ENCODE measurements at regions not wholly inside any gene's neighbourhood (a gene's known extent, or its start where the extent isn't known, plus 50 kb on each side); places are given as distances from the start of the nearest gene placed in this dataset.

DNA sequence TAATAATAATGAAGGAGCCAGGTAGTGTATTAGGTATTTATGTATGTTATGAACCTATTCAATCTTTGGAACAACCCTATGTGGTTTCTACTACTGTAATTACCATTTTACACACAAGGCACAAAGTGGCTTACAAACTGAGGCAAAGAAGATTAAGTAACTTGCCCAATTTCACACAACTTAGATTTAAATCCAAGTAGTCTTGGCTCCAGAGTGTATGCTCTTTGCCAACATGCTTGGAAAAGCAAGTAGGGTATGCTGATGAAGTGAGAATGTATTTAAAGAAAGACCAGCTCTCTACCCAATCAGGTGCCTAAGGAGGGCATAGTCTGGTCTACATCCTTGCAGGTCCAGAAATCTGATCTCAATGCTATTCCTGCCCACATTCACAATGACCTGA, 463.2 kb downstream of the METTL15 start:
- no peak for DNase-seq

DNA sequence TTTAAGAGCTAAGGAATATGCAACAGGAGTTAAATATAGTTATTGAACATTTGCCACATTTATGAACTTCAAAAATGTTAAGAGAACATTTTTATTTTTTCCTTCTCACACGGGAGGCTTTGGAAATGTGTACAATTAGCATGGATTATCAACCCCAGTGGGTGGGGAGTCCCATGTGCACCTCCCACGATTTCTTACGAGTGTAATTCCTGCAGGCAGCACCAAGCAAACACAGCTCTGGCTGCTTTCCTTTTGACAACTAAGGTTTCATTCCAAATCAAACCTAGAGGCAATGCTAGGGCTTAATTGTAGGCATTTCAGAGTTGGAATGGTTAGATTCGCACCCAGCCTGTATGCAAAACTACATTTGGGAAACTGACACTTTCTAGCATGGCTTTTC, 460.9 kb downstream of the METTL15 start:
- no peak for DNase-seq

DNA sequence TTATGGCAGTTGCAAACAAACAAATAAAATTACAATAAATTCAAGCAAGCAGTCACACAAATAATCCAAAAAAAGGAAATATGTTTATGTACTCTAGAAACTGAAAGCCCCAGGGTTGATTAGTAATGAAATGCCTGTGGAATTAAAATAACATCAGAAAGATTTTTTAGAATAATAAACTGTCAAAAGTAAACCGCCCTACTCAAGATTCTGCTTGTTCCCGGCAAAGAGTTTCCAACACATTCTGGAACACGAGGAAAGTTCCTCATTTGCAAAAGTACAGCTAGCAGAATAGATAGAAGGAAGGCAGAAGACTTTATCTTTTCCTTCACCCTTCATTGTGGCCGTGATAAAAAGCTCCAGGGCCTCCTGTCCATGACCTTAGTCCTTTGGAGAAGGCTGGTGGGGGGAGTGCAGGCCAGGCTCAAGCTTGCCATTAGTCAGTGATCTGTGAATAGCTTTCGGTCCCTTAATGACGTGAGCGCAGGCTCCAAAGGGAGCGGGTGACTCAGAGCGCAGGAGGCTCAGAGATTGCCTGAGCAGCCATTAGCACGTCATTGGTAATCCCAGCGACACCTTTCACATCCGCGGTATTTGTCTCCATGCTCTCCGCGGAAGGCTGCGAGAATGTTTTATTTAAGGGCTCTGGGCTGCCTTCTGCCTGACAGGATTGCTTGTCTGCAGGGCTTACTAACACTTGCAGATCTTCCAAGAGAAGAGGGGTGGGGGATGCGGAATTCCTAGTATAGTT, 458.3 kb downstream of the METTL15 start:
- peak in 1 of 4 experiments; percentile 4 for DNase-seq

DNA sequence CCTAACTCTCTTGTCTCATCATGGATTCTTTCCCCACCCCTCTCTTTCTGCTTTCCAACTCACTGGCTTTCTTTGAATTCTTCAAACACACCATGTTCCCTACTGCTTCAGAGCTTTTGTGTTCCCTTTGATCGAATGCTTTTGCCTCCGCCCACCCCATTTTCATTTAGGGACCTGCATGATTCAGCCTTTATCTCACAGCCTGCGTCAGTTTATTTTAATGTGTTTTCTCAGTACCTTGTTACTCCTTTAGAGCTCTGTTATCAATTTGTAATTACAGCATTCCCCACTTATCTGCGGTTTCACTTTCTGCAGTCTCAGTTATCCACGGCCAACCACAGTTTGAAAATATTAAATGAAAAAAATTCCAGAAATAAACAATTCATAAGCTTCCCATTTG, 451.3 kb downstream of the METTL15 start:
- DNase-seq = no peak

DNA sequence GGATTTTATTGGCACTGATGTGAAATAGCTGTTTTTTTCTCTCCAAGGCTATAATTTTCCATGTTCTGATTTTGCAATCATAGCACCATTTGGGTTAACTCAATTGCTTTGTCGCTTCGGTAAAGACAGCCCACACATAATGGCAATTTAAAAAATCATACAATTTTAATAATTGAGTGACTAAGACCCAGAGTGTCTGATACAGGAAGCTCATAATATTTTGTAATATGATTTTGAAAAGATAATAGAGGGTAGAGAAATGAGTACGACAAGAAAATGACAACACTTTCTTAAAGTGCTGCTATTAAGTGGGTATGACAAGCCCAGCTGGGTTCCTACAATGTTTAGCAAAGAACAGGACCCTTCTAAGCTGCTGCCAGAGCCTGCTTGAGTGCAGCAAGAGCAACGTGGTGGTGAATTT, 439.1 kb downstream of the METTL15 start:
- DNase-seq = no peak

DNA sequence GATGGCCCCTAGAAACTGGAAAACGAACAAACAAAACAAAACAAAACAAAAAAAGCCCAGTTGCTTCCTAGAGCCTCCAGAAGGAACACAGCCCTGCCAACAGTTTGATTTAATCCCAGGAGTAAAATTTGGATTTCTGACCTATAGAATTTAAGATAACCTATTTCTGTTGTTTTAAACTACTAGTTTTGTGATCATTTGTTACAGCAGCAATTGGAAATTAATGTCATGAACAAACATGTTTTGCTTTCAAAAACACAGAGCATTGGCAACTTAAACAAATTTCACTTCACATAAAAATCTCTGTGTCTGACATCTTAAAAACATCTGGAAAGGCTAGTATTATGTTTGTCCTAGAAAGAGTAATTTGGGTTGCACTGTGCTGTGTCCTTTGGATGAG, 437.3 kb downstream of the METTL15 start:
- DNase-seq = no peak

DNA sequence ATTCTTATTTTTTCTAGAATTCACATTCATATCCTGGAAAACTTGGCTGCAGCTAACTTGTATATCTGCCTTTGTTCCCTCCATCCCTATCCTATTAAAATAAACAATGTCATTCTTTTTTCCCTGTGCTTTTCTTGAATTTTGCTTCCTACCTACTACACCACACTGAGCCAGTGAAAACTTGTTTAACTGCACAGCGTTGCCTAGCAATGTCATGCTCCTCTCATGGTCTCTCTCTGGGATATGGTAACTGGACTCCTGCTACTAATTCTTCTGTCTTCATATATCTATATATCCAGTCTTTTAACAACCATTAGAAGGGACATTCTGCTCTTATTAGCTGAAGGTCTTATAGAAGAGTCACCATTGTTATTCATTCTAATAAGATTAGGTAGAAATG, 434.4 kb downstream of the METTL15 start:
- no peak for DNase-seq

DNA sequence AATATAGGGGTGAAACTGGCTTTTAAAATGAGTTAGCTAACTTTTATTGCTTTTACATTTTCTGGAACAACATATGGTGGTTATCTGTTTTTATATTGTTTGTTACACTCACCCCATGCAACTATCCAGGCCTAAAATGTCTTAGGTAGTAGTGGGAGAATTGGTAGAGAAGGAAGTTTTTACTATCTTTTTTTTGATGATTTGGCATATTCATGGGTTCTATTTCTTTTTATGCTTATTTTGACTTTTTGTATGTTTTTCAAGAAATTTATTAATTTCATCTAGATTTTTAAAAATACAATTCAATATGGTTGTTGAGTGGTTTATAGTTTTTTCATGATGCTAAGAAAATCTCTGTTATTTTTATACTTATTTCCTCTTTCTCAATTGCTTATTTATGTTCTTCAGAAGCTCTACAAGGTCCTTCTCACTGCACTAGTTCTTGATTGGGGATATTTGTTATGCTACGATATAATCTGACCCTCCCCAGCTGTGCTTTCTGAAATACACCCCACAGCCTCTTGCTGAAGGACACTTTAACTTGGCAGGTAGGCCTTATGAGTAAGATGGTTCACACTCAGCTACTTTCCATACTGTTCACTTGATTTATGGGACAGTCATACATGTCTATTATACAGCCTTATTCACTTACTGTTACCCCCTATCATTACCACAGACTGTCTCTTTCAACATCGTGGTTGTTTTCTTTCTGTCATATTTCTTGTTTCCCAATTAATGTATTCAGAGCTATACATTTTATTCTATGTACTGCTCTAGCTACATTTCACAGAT, 431.2 kb downstream of the METTL15 start:
- DNase-seq = no peak

DNA sequence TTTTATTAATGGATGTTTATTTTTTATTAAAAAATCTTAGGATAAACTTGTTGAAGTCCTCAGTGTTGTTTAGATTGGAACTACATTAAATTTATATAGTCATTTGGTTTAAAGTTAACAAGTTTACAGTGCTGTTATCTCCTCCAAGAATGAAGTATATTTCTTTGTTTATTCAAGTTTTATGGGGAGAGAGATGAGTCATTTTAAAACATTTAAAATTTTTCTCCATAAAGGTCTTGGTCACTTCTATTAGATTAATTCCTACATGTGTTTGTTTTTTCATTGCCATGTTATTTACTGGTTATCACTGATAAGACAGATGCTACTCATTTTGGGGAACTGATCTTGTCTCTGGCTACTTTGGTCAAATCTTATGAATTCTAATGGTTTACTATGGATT, 429.6 kb downstream of the METTL15 start:
- DNase-seq = no peak

DNA sequence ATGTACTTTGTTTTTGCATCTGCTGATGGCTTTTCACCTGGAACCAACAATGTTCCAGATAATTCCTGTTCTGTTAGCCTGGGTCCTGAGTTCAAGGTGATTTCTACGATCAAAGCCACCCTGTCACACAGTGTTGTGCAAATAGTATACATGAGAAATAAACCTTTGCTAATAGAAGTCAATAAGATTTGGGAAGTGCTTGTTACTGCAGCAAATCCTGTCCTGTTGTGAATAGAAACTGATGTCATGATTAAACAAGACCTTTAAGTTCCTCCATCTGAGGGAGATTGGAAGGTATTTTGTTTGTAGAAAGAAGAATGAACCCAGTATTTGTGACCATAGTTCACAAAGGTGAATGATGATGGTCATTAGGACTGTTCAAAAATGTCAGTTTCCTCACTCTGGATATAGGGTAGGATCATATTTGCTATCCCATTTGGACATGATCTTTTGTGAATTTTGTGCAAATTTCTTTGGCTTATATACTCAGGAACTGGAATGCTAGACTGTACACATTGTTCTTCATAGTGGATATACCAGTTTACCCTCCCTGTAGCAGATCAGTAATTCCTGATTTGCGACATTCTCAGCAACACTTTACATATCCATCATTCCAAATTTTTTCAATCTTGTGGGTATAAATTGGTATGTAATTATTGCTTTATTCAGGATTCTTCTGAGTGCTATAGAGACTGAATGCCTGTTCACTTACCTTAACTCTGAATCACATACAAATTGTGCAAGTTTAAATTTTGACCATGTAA, 428.5 kb downstream of the METTL15 start:
- no peak for DNase-seq

DNA sequence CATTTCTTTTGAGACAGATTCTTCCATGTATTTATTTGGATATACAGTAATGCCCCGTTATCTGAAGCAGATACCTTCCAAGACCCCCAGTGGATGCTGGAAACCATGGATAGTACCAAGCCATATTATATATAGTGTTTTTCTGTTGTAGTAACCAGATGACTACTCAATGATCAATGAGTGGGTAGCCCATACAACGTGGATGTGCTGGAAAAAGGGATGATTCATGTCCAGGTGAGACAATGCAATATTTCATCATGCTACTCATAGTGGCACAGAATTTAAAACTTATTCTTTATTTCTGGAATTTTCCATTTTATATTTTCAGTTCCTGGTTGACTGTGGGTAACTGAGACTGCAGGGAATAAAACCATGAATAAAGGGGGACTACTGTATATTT, 427.5 kb downstream of the METTL15 start:
- DNase-seq = no peak

DNA sequence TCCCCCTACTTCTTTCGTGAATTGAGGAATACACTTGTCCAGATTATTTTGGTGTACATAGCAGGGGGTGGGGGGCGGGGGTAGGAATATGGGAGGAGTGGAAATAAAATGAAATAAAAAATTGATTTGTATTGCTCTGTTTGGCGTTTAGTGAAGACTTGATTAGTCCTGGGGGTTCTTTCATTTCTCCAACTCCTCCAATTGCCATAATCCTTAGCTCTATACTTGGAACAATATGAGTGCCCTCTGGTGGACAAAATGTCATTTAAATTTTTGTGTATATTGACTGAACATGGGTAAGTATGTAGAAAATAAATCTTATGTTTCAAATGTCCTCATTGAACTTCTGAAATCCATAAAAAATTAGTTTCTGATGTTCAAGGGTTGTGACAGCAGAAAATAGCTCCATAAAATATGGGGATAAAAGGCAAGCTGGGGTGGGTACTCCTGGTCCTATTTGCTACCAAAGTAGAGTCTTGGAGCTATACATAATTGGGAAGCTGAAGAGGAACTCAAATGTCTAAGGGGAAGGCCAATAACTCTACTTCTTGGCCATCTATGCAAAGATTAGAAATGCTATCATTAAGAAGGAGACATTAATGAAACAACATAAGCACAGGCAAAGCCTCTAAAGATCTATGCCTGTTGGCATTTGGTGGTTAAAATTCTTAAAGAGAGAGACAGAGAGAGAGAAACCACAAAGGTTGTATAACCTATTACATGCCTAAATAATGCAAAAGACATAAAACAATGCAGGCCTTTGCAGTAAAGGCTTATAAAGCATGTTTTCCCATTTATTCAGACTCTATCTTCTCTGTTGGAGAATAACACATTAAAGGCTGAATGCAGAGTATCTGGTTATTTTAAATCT, 421.6 kb downstream of the METTL15 start:
- peak in 3 of 4 experiments; percentile 24 to 54 (median 47) for DNase-seq

DNA sequence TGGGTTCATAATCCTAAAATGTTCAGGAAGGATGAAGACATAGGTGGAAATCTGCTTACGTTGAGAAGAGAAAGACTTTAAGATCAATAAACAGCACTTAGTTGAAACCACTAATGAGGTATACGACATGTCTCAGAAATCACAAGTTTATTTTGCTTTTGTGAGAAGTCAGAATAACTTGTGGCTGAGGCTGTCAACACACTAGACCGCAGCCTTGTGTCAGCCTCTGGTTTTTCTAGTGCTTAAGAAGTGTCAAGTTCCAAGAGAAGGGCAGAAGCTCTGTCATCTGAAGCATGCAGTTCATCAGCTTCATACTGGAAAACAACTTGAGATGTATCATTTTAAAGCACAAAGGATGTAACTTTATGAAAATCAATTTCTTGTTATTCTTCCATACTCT, 420.9 kb downstream of the METTL15 start:
- DNase-seq = no peak

DNA sequence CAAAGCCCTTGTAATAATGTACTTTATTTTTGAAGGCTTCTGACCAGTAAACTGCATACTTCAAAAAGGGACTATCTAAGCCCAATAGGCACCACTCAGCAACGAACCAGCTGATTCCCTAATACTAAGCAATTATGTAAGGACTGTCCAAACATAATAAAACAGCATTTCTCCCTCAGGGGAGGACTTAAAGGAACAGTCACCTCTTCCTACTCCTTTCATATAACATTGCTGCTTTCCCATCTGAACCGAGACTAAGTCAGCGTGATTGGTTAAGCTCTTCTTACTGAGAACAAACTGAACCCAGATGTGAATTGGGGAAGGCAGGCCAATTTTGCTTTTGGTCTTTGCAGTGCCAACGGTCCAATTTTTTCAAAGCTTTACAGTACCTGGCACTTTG, 420.0 kb downstream of the METTL15 start:
- DNase-seq = no peak

DNA sequence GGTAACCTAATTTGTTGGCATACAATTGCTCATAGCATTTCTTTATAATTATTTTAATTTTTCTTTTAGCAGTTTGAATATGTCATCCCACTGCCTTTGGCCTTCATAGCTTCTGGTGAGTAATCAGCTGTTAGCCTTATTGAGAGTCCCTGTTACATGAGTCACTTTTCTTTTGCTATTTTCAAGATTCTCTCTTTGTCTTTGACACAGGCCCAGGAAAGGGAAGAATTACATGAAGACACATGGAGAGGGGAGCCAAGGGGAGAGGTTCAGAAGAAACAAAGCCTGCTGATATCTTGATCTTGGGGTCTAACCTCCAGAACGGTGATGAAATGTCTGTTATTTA, 418.2 kb downstream of the METTL15 start:
- no peak for DNase-seq

DNA sequence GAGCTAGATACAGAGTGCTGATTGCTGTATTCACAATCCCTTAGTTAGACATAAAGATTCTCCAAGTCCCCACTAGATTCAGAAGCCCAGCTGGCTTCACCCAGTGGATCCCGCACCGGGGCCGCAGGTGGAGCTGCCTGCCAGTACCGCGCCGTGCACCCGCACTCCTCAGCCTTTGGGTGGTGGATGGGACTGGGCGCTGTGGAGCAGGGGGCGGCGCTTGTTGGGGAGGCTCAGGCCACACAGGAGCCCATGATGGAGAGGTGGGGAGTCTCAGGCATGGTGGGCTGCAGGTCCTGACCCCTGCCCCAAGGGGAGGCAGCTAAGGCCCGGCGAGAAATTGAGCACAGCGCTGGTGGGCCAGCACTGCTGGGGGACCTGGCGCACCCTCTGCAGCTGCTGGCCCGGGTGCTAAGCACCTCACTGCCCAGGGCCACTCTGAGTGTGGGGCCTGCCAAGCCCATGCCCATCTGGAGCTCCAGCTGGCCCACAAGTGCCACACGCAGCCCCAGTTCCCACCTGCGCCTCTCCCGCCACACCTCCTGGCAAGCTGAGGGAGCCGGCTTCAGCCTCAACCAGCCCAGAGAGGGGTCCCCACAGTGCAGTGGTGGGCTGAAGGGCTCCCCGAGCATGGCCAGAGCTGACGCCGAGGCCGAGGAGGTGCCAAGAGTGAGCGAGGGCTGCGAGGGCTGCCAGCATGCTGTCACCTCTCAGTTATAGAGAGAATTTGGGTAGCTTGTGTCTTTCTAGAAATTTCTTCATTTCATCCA, 417.6 kb downstream of the METTL15 start:
- DNase-seq = no peak

DNA sequence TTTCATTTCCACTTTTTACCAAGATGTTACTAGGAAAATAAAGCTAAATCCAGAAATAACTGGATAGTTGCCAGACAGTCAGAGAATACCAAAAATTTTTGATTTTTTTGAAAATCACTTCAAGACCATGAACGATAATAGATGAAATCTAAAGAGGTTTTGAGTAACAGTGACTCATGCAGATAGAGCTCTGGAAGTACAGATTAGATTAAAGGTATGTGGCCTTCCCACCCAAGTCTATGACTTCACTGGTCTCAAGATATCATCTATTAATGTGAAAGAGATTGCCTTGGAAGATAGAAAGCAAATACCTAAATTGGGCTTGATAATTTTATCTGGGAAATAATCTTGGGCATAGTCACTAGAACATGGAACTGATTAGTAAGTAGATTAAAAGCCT, 415.9 kb downstream of the METTL15 start:
- DNase-seq = no peak

DNA sequence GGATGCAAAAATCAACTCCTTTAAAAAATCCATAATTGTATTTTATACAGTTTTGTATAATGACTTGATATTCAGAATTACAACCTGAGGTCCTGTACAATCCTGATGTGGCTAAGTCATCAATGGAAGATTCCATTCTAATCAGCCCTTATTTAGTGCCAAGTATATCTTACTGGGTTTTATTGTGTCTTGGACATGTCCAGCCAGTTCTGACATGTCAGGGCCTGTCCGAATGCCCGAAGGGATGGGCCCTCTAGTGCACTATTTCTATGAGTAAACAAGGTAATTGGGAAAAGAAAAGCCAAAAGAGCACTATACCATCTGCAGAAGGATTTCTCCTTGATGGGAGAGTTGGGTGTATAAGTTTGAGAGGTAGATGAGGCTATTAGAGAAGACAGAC, 412.9 kb downstream of the METTL15 start:
- no peak for DNase-seq

DNA sequence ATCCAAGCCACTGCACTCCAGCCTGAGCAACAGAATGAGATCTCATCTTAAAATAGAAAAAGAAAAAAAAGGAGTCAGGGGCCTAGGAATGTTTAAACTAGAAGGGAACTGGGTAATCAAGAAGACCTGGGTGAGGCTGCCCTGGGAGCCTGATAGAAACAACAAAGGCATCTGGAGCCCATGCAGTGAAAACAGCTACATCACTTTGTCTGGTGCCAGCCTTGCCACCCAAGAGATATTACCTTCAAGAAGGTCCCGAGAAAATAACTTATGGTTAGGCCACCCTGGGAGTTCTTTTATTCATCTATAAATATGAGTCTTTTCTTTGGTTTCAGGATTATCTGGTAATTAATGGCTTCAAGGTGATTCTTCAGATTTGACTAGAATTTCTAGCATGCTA, 412.1 kb downstream of the METTL15 start:
- DNase-seq = no peak

DNA sequence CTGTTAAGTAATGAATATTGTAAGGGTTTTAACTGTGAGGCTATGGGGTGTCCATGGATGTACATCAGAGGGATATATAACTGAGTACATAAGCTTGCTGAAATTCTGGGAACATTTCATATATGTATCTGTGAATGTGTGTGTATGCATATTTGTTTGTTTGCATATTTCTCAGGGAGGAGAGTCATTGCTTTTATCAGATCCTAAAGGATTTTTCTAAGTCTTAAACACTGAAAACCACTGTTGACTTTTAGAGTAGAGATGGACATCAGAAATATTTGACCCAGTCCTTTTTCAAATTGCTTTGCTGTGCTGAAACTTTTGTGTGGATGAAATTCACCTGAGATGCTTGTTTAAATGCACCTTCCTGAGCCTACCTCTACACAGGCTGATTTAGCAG, 410.6 kb downstream of the METTL15 start:
- DNase-seq = no peak

DNA sequence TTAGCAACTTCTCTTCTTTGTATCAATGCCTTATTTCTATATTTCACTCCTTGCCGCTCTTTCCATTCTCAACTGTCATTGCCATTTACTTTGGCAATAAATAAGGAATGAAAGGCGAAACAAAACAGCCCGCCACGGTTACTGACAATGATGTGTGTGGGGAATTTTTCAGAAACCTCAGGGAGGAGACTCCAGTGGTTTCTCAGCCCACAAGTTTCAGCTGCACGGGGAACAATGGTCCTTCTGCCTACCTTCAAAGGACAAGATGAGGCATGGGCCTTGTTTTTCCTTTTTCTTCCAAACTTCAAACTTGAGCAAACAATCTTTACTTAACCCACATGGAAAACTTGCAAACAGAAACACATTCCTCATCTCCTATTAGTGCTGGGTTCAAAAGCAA, 409.4 kb downstream of the METTL15 start:
- DNase-seq = no peak

DNA sequence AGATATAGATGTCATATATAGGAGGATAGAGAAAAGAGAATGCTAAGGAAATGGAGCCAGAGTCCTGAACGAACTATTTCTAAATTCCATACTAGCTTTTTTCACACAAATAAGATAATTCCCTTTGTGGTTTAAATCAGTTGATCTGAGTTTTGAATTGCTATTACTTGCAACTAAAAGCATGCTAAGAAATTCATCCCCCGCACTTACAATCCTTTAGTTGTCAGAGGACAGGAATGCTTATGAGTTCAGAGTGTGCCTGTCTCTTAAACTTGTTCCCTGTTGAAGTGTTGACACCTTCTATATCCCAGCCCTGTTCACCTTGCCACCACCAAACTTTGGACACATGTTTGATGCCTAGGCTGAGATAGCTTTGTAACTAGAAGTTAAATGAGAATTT, 406.2 kb downstream of the METTL15 start:
- no peak for DNase-seq
